ENCODE measurements at regions not wholly inside any gene's neighbourhood (a gene's known extent, or its start where the extent isn't known, plus 50 kb on each side); places are given as distances from the start of the nearest gene placed in this dataset.

GRCh38 chr4:164319688-164320087, 434.2 kb upstream of the SMIM31 start:
- POLR2A ChIA-PET = no interaction called here
- H3K27me3 ChIP-seq (ENCODE audit: control insufficient read depth in 2 of 2, insufficient read depth in 2 of 2, low read length in 2 of 2) = no peaks in the 10 kb centered on the region

GRCh38 chr4:164320847-164321246, 433.1 kb upstream of the SMIM31 start:
- H3K4me1 Mint-ChIP-seq = no peaks in the 10 kb centered on the region
- no peak overlapping the region for H3K27ac Mint-ChIP-seq
- Histone ChIP-seq H3K9me3 (ENCODE audit: control insufficient read depth in 2 of 3, low read length in 3 of 3) (no peaks in the 10 kb centered on the region), H3K27me3 (ENCODE audit: control insufficient read depth in 2 of 2, insufficient read depth in 2 of 2, low read length in 2 of 2) (no peaks in the 10 kb centered on the region), H3K4me1 (ENCODE audit: control insufficient read depth in 2 of 2, insufficient read depth in 2 of 2, low read length in 2 of 2) (no peaks in the 10 kb centered on the region), H3K36me3 (ENCODE audit: control insufficient read depth in 2 of 3, insufficient read depth in 3 of 3, low read length in 3 of 3) (no peaks in the 10 kb centered on the region), H3K4me3 (ENCODE audit: low read length) (no peak overlapping the region), H3K27ac (ENCODE audit: low read depth, low read length) (no peak overlapping the region)
- H3K9me3 Mint-ChIP-seq = peaks cover 0 to 5% (median 0%) of the 10 kb centered on the region in 11 donors
- CTCF ChIA-PET = no interaction called here
- no peaks in the 10 kb centered on the region for H3K36me3 Mint-ChIP-seq
- no peak for ATAC-seq
- H3K4me3 Mint-ChIP-seq = no peak overlapping the region
- peaks cover 0 to 4% (median 0%) of the 10 kb centered on the region in 5 donors for H3K27me3 Mint-ChIP-seq
- DNase-seq = no peak
- intact Hi-C loops (cut with micrococcal nuclease) = no loop called here
- POLR2A ChIA-PET = no interaction called here

More at GRCh38 chr4:164319688-164320087, 434.2 kb upstream of the SMIM31 start:
- H3K9me3 Mint-ChIP-seq = peaks cover 0 to 5% (median 0%) of the 10 kb centered on the region in 11 donors
- H3K27me3 Mint-ChIP-seq = peaks cover 0 to 4% (median 0%) of the 10 kb centered on the region in 5 donors
- H3K27ac Mint-ChIP-seq = no peak overlapping the region
- ATAC-seq = no peak
- no peaks in the 10 kb centered on the region for H3K36me3 Mint-ChIP-seq
- CTCF ChIA-PET = no interaction called here
- no peak for DNase-seq
- H3K27ac ChIP-seq (ENCODE audit: low read depth, low read length) = no peak overlapping the region
- H3K4me3 Mint-ChIP-seq = no peak overlapping the region
- no peak overlapping the region for H3K4me3 ChIP-seq (ENCODE audit: low read length)
- H3K4me1 ChIP-seq (ENCODE audit: control insufficient read depth in 2 of 2, insufficient read depth in 2 of 2, low read length in 2 of 2) = no peaks in the 10 kb centered on the region
- intact Hi-C loops (cut with micrococcal nuclease) = no loop called here
- H3K4me1 Mint-ChIP-seq = no peaks in the 10 kb centered on the region
- H3K9me3 ChIP-seq (ENCODE audit: control insufficient read depth in 2 of 3, low read length in 3 of 3) = no peaks in the 10 kb centered on the region
- no peaks in the 10 kb centered on the region for H3K36me3 ChIP-seq (ENCODE audit: control insufficient read depth in 2 of 3, insufficient read depth in 3 of 3, low read length in 3 of 3)

- Mint-ChIP-seq H3K4me3 (no peak overlapping the region), H3K36me3 (no peaks in the 10 kb centered on the region), H3K27me3 (no peaks in the 10 kb centered on the region), H3K27ac (no peak overlapping the region), H3K4me1 (no peaks in the 10 kb centered on the region), H3K9me3 (peaks cover 0 to 5% (median 0%) of the 10 kb centered on the region in 11 donors)
- CTCF ChIA-PET = no interaction called here
- Histone ChIP-seq H3K27me3 (ENCODE audit: control insufficient read depth in 2 of 2, insufficient read depth in 2 of 2, low read length in 2 of 2) (no peaks in the 10 kb centered on the region), H3K27ac (ENCODE audit: low read depth, low read length) (no peak overlapping the region), H3K36me3 (ENCODE audit: control insufficient read depth in 2 of 3, insufficient read depth in 3 of 3, low read length in 3 of 3) (no peaks in the 10 kb centered on the region), H3K9me3 (ENCODE audit: control insufficient read depth in 2 of 3, low read length in 3 of 3) (no peaks in the 10 kb centered on the region), H3K4me1 (ENCODE audit: control insufficient read depth in 2 of 2, insufficient read depth in 2 of 2, low read length in 2 of 2) (no peaks in the 10 kb centered on the region), H3K4me3 (ENCODE audit: low read length) (no peak overlapping the region)
- DNase-seq = no peak
- POLR2A ChIA-PET = no interaction called here
- intact Hi-C loops (cut with micrococcal nuclease) = no loop called here
- ATAC-seq = no peak
Measured at GRCh38 chr4:164326056-164326455, 427.9 kb upstream of the SMIM31 start.

GRCh38 chr4:164337219-164337944, 416.5 kb upstream of the SMIM31 start:
- ChIA-PET CTCF (no interaction called here), POLR2A (no interaction called here)
- Mint-ChIP-seq H3K4me1 (no peaks in the 10 kb centered on the region), H3K27me3 (peaks cover 0 to 7% (median 0%) of the 10 kb centered on the region in 5 donors), H3K9me3 (peaks cover 0 to 19% (median 6%) of the 10 kb centered on the region in 11 donors), H3K36me3 (no peaks in the 10 kb centered on the region), H3K4me3 (no peak overlapping the region), H3K27ac (no peak overlapping the region)
- Histone ChIP-seq H3K4me1 (ENCODE audit: control insufficient read depth in 2 of 2, insufficient read depth in 2 of 2, low read length in 2 of 2) (no peaks in the 10 kb centered on the region), H3K27me3 (ENCODE audit: control insufficient read depth in 2 of 2, insufficient read depth in 2 of 2, low read length in 2 of 2) (no peaks in the 10 kb centered on the region), H3K36me3 (ENCODE audit: control insufficient read depth in 2 of 3, insufficient read depth in 3 of 3, low read length in 3 of 3) (no peaks in the 10 kb centered on the region), H3K9me3 (ENCODE audit: control insufficient read depth in 2 of 3, low read length in 3 of 3) (no peaks in the 10 kb centered on the region), H3K27ac (ENCODE audit: low read depth, low read length) (no peak overlapping the region), H3K4me3 (ENCODE audit: low read length) (no peak overlapping the region)
- DNase-seq (no peak), ATAC-seq (no peak)
- intact Hi-C loops (cut with micrococcal nuclease) = no loop called here

- Histone ChIP-seq H3K4me1 (ENCODE audit: control insufficient read depth in 2 of 2, insufficient read depth in 2 of 2, low read length in 2 of 2) (no peaks in the 10 kb centered on the region), H3K27me3 (ENCODE audit: control insufficient read depth in 2 of 2, insufficient read depth in 2 of 2, low read length in 2 of 2) (no peaks in the 10 kb centered on the region), H3K9me3 (ENCODE audit: control insufficient read depth in 2 of 3, low read length in 3 of 3) (no peaks in the 10 kb centered on the region), H3K4me3 (ENCODE audit: low read length) (no peak overlapping the region), H3K36me3 (ENCODE audit: control insufficient read depth in 2 of 3, insufficient read depth in 3 of 3, low read length in 3 of 3) (no peaks in the 10 kb centered on the region), H3K27ac (ENCODE audit: low read depth, low read length) (no peak overlapping the region)
- Mint-ChIP-seq H3K9me3 (peaks cover 0 to 23% (median 6%) of the 10 kb centered on the region in 11 donors), H3K27me3 (no peaks in the 10 kb centered on the region), H3K36me3 (no peaks in the 10 kb centered on the region), H3K27ac (no peak overlapping the region), H3K4me1 (no peaks in the 10 kb centered on the region), H3K4me3 (no peak overlapping the region)
- ChIA-PET POLR2A (no interaction called here), CTCF (no interaction called here)
- DNase-seq = no peak
- no peak for ATAC-seq
- intact Hi-C loops (cut with micrococcal nuclease) = no loop called here
Measured at GRCh38 chr4:164343472-164343976, 410.4 kb upstream of the SMIM31 start.

- Mint-ChIP-seq H3K27ac (no peak overlapping the region), H3K27me3 (peaks cover 0 to 6% (median 0%) of the 10 kb centered on the region in 5 donors), H3K36me3 (no peaks in the 10 kb centered on the region), H3K4me3 (no peak overlapping the region), H3K4me1 (no peaks in the 10 kb centered on the region), H3K9me3 (peaks cover 0 to 20% (median 3%) of the 10 kb centered on the region in 11 donors)
- ChIA-PET POLR2A (no interaction called here), CTCF (no interaction called here)
- no peaks in the 10 kb centered on the region for H3K4me1 ChIP-seq (ENCODE audit: control insufficient read depth in 2 of 2, insufficient read depth in 2 of 2, low read length in 2 of 2)
- H3K27ac ChIP-seq (ENCODE audit: low read depth, low read length) = no peak overlapping the region
- intact Hi-C loops (cut with micrococcal nuclease) = no loop called here
- DNase-seq = no peak
- H3K27me3 ChIP-seq (ENCODE audit: control insufficient read depth in 2 of 2, insufficient read depth in 2 of 2, low read length in 2 of 2) = no peaks in the 10 kb centered on the region
- no peak for ATAC-seq
- H3K9me3 ChIP-seq (ENCODE audit: control insufficient read depth in 2 of 3, low read length in 3 of 3) = no peaks in the 10 kb centered on the region
- H3K36me3 ChIP-seq (ENCODE audit: control insufficient read depth in 2 of 3, insufficient read depth in 3 of 3, low read length in 3 of 3) = no peaks in the 10 kb centered on the region
- no peak overlapping the region for H3K4me3 ChIP-seq (ENCODE audit: low read length)
Measured at GRCh38 chr4:164345756-164346155, 408.2 kb upstream of the SMIM31 start.

GRCh38 chr4:164350061-164350460, 403.9 kb upstream of the SMIM31 start:
- Histone ChIP-seq H3K27me3 (ENCODE audit: control insufficient read depth in 2 of 2, insufficient read depth in 2 of 2, low read length in 2 of 2) (no peaks in the 10 kb centered on the region), H3K4me1 (ENCODE audit: control insufficient read depth in 2 of 2, insufficient read depth in 2 of 2, low read length in 2 of 2) (no peaks in the 10 kb centered on the region), H3K27ac (ENCODE audit: low read depth, low read length) (no peak overlapping the region), H3K4me3 (ENCODE audit: low read length) (no peak overlapping the region), H3K9me3 (ENCODE audit: control insufficient read depth in 2 of 3, low read length in 3 of 3) (no peaks in the 10 kb centered on the region), H3K36me3 (ENCODE audit: control insufficient read depth in 2 of 3, insufficient read depth in 3 of 3, low read length in 3 of 3) (no peaks in the 10 kb centered on the region)
- intact Hi-C loops (cut with micrococcal nuclease) = no loop called here
- H3K27ac Mint-ChIP-seq = no peak overlapping the region
- no peak for ATAC-seq
- H3K4me1 Mint-ChIP-seq = no peaks in the 10 kb centered on the region
- POLR2A ChIA-PET = no interaction called here
- H3K36me3 Mint-ChIP-seq = no peaks in the 10 kb centered on the region
- H3K9me3 Mint-ChIP-seq = peaks cover 0 to 5% (median 0%) of the 10 kb centered on the region in 11 donors
- no peak for DNase-seq
- CTCF ChIA-PET = no interaction called here
- H3K27me3 Mint-ChIP-seq = peaks cover 0 to 6% (median 0%) of the 10 kb centered on the region in 5 donors
- no peak overlapping the region for H3K4me3 Mint-ChIP-seq
